OCI-LY1 (cell line): ENCODE measurements at regions not wholly inside any gene's neighbourhood (a gene's known extent, or its start where the extent isn't known, plus 50 kb on each side); places are given as distances from the start of the nearest gene placed in this dataset.

Experiments
- H2AFZ ChIP-seq: fragments of 200-600 bp; sonication (generic), shearing (Covaris generic); 2 replicates; pipeline ENCODE4 v1.6.0; 2014; ENCODE audit warnings: antibody characterized with exemption, mild to moderate bottlenecking, low read length
- H3F3A ChIP-seq: fragments of 200-600 bp; sonication (generic), shearing (Covaris generic); 2 replicates; pipeline ENCODE4 v1.6.0; 2014; ENCODE audit warnings: mild to moderate bottlenecking, antibody characterized with exemption, low read length, moderate library complexity; ENCODE audit not compliant: insufficient read depth
- H3K27ac ChIP-seq: fragments of 200-600 bp; sonication (generic); 2 replicates; pipeline ENCODE4 v1.5.1; 2014; ENCODE audit warnings: low read length, mixed run types, mild to moderate bottlenecking, low read depth; ENCODE audit not compliant: poor library complexity, severe bottlenecking
- H3K27me3 ChIP-seq: fragments of 200-600 bp; sonication (generic); 2 replicates; pipeline ENCODE4 v1.6.0; 2014; ENCODE audit warnings: antibody characterized with exemption, mild to moderate bottlenecking, low read length, moderate library complexity; ENCODE audit not compliant: insufficient read depth
- H3K36me3 ChIP-seq: fragments of 200-600 bp; sonication (generic); 2 replicates; pipeline ENCODE4 v1.6.1; 2014; ENCODE audit warnings: mild to moderate bottlenecking, antibody characterized with exemption, low read length, moderate library complexity, mixed read lengths; ENCODE audit not compliant: insufficient read depth
- H3K4me1 ChIP-seq: fragments of 200-600 bp; sonication (generic); 2 replicates; pipeline ENCODE4 v1.5.1; 2014; ENCODE audit warnings: mild to moderate bottlenecking, low read length, moderate library complexity; ENCODE audit not compliant: insufficient read depth, severe bottlenecking
- H3K4me2 ChIP-seq: fragments of 200-600 bp; sonication (generic), shearing (Covaris generic); 2 replicates; pipeline ENCODE4 v1.6.1; 2014; ENCODE audit warnings: low read length
- H3K4me3 ChIP-seq: fragments of 200-600 bp; sonication (generic); 2 replicates; pipeline ENCODE4 v1.5.1; 2014; ENCODE audit warnings: low read length, low read depth, mild to moderate bottlenecking, mixed read lengths; ENCODE audit not compliant: poor library complexity, severe bottlenecking
- H3K79me2 ChIP-seq: fragments of 200-600 bp; shearing (Covaris generic); 2 replicates; pipeline ENCODE4 v1.6.1; 2016; ENCODE audit warnings: mixed run types, low read length, mixed read lengths; ENCODE audit not compliant: insufficient read depth
- H3K9ac ChIP-seq: fragments of 200-600 bp; sonication (generic), shearing (Covaris generic); 2 replicates; pipeline ENCODE4 v1.6.1; 2014; ENCODE audit warnings: mild to moderate bottlenecking, low read length, mixed read lengths
- H3K9me2 ChIP-seq: fragments of 200-600 bp; sonication (generic), shearing (Covaris generic); 2 replicates; pipeline ENCODE4 v1.6.1; 2014; ENCODE audit warnings: low read depth, mild to moderate bottlenecking, low read length, mixed read lengths
- H3K9me3 ChIP-seq: fragments of 200-600 bp; shearing (Covaris generic); 2 replicates; pipeline ENCODE4 v1.6.1; 2014; ENCODE audit warnings: low read length, mixed read lengths
- H4K20me1 ChIP-seq: fragments of 200-600 bp; sonication (generic), shearing (Covaris generic); 2 replicates; pipeline ENCODE4 v1.6.0; 2016; ENCODE audit warnings: mild to moderate bottlenecking, low read length; ENCODE audit not compliant: insufficient read depth
- CTCF ChIP-seq: fragments of 200-600 bp; sonication (generic), shearing (Covaris generic); IDR thresholded peaks from 2 replicates; pipeline ENCODE4 v1.5.1; 2017; ENCODE audit warnings: mild to moderate bottlenecking, antibody characterized with exemption, low read length, moderate library complexity, mixed read lengths
- EZH2 ChIP-seq: fragments of 200-600 bp; sonication (generic), shearing (Covaris generic); IDR thresholded peaks from 2 replicates; pipeline ENCODE4 v1.8.0; 2017; ENCODE audit warnings: borderline replicate concordance, mixed run types, mild to moderate bottlenecking, antibody characterized with exemption, low read length, moderate library complexity, mixed read lengths

- Histone ChIP-seq H3K9ac (no peak overlapping the region), H4K20me1 (no peaks in the 10 kb centered on the region), H3F3A (no peaks in the 10 kb centered on the region), H3K4me3 (no peak overlapping the region), H3K4me2 (no peak overlapping the region), H3K9me3 (no peaks in the 10 kb centered on the region), H2AFZ (no peak overlapping the region), H3K27me3 (no peaks in the 10 kb centered on the region), H3K9me2 (no peaks in the 10 kb centered on the region), H3K4me1 (peaks cover 5% of the 10 kb centered on the region), H3K79me2 (no peaks in the 10 kb centered on the region), H3K36me3 (no peaks in the 10 kb centered on the region), H3K27ac (no peak overlapping the region)
- TF ChIP-seq EZH2 (no peak), CTCF (no peak)
These were observed 514.4 kb downstream of the INHBA start for GRCh38 chr7:41188163-41189130.

- Histone ChIP-seq H2AFZ (no peak overlapping the region), H3K9me3 (no peaks in the 10 kb centered on the region), H3K4me3 (no peak overlapping the region), H3K36me3 (no peaks in the 10 kb centered on the region), H3K9ac (no peak overlapping the region), H3K27ac (no peak overlapping the region), H3K4me1 (peaks cover 5% of the 10 kb centered on the region), H4K20me1 (no peaks in the 10 kb centered on the region), H3K79me2 (no peaks in the 10 kb centered on the region), H3K4me2 (no peak overlapping the region), H3F3A (no peaks in the 10 kb centered on the region), H3K27me3 (no peaks in the 10 kb centered on the region), H3K9me2 (no peaks in the 10 kb centered on the region)
- TF ChIP-seq CTCF (no peak), EZH2 (no peak)
These were observed 515.6 kb downstream of the INHBA start for GRCh38 chr7:41187322-41187721.

- Histone ChIP-seq H3K27me3 (no peaks in the 10 kb centered on the region), H4K20me1 (no peaks in the 10 kb centered on the region), H3F3A (no peaks in the 10 kb centered on the region), H3K4me1 (peaks cover 5% of the 10 kb centered on the region), H3K9ac (no peak overlapping the region), H3K4me2 (no peak overlapping the region), H3K27ac (no peak overlapping the region), H3K36me3 (no peaks in the 10 kb centered on the region), H3K4me3 (no peak overlapping the region), H2AFZ (no peak overlapping the region), H3K9me3 (no peaks in the 10 kb centered on the region), H3K9me2 (no peaks in the 10 kb centered on the region), H3K79me2 (no peaks in the 10 kb centered on the region)
- TF ChIP-seq EZH2 (no peak), CTCF (no peak)
These were observed 517.0 kb downstream of the INHBA start for GRCh38 chr7:41185851-41186250.
